ENCODE measurements at regions not wholly inside any gene's neighbourhood (a gene's known extent, or its start where the extent isn't known, plus 50 kb on each side); places are given as distances from the start of the nearest gene placed in this dataset.

GRCh38 chr2:83786140-83786539, 672.9 kb downstream of the SUCLG1 start:
- no peak for DNase-seq (ENCODE audit: low spot score)

GRCh38 chr2:83784947-83785346, 674.1 kb downstream of the SUCLG1 start:
- no peak for DNase-seq (ENCODE audit: low spot score)

GRCh38 chr2:83784315-83784714, 674.8 kb downstream of the SUCLG1 start:
- DNase-seq (ENCODE audit: low spot score), result no peak

- no peak for DNase-seq (ENCODE audit: low spot score)
Measured at GRCh38 chr2:83782122-83782521, 677.0 kb downstream of the SUCLG1 start.

GRCh38 chr2:83764447-83765005, 694.6 kb downstream of the SUCLG1 start:
- DNase-seq (ENCODE audit: low spot score), result no peak

- DNase-seq (ENCODE audit: low spot score), result no peak
Measured at GRCh38 chr2:83757329-83757728, 701.8 kb downstream of the SUCLG1 start.

GRCh38 chr2:83756219-83756618, 702.9 kb downstream of the SUCLG1 start:
- no peak for DNase-seq (ENCODE audit: low spot score)

- DNase-seq (ENCODE audit: low spot score), result no peak
Measured at GRCh38 chr2:83747141-83747540, 711.9 kb downstream of the SUCLG1 start.

- no peak for DNase-seq (ENCODE audit: low spot score)
Measured at GRCh38 chr2:83744855-83745254, 714.2 kb downstream of the SUCLG1 start.

GRCh38 chr2:83742117-83742782, 716.8 kb downstream of the SUCLG1 start:
- DNase-seq (ENCODE audit: low spot score), result no peak

- DNase-seq (ENCODE audit: low spot score), result no peak
Measured at GRCh38 chr2:83730223-83730622, 728.9 kb downstream of the SUCLG1 start.

GRCh38 chr2:83725735-83726134, 733.3 kb downstream of the SUCLG1 start:
- no peak for DNase-seq (ENCODE audit: low spot score)

- DNase-seq (ENCODE audit: low spot score), result no peak
Measured at GRCh38 chr2:83705146-83705545, 753.9 kb downstream of the SUCLG1 start.

GRCh38 chr2:83703598-83703997, 755.5 kb downstream of the SUCLG1 start:
- no peak for DNase-seq (ENCODE audit: low spot score)

- no peak for DNase-seq (ENCODE audit: low spot score)
Measured at GRCh38 chr2:83696838-83697237, 762.2 kb downstream of the SUCLG1 start.

GRCh38 chr2:83695530-83695929, 763.5 kb downstream of the SUCLG1 start:
- DNase-seq (ENCODE audit: low spot score), result no peak

- no peak for DNase-seq (ENCODE audit: low spot score)
Measured at GRCh38 chr2:83695037-83695436, 764.0 kb downstream of the SUCLG1 start.

- no peak for DNase-seq (ENCODE audit: low spot score)
Measured at GRCh38 chr2:83689402-83689801, 769.7 kb downstream of the SUCLG1 start.

GRCh38 chr2:83686863-83687262, 772.2 kb downstream of the SUCLG1 start:
- peak; percentile 82 for DNase-seq (ENCODE audit: low spot score)

GRCh38 chr2:83674050-83674449, 785.0 kb downstream of the SUCLG1 start:
- no peak for DNase-seq (ENCODE audit: low spot score)

- DNase-seq (ENCODE audit: low spot score), result no peak
Measured at GRCh38 chr2:83665894-83666293, 793.2 kb downstream of the SUCLG1 start.

GRCh38 chr2:83665154-83665553, 793.9 kb downstream of the SUCLG1 start:
- DNase-seq (ENCODE audit: low spot score), result no peak

- DNase-seq (ENCODE audit: low spot score), result no peak
Measured at GRCh38 chr2:83661711-83662110, 797.4 kb downstream of the SUCLG1 start.

GRCh38 chr2:83654091-83654611, 804.9 kb downstream of the SUCLG1 start:
- no peak for DNase-seq (ENCODE audit: low spot score)

Data from putamen (tissue), 1 donor.